ENCODE measurements at regions not wholly inside any gene's neighbourhood (a gene's known extent, or its start where the extent isn't known, plus 50 kb on each side); places are given as distances from the start of the nearest gene placed in this dataset.

GRCh38 chr3:94429517-94429916 is 366.7 kb downstream of the NSUN3 start:
- Histone ChIP-seq H3K4me1 (ENCODE audit: control insufficient read depth in 2 of 2, insufficient read depth in 2 of 2, low read length in 2 of 2) (no peaks in the 10 kb centered on the region), H2AFZ (ENCODE audit: insufficient read depth, low read depth, low read length, poor library complexity, severe bottlenecking) (no peak overlapping the region), H3K36me3 (replicated peaks in 1 of 2; ENCODE audit: control extremely low read depth in 1 of 2, control insufficient read depth in 1 of 2, extremely low read depth in 1 of 2, insufficient read depth in 2 of 2, low read length in 1 of 2) (no peaks in the 10 kb centered on the region), H3K79me2 (ENCODE audit: control insufficient read depth, insufficient read depth, low read length) (no peaks in the 10 kb centered on the region), H3K4me2 (replicated peaks; ENCODE audit: low read depth, low read length, poor library complexity, severe bottlenecking) (no peak overlapping the region), H3K27ac (ENCODE audit: low read length in 2 of 2) (no peak overlapping the region), H3K9me3 (ENCODE audit: control extremely low read depth in 1 of 3, control insufficient read depth in 2 of 3, insufficient read depth in 1 of 3, low read length in 2 of 3) (peaks cover 0 to 6% (median 0%) of the 10 kb centered on the region in 3 donors), H4K20me1 (ENCODE audit: control insufficient read depth, insufficient read depth, low read length, poor library complexity, severe bottlenecking) (no peaks in the 10 kb centered on the region), H3K4me3 (ENCODE audit: control extremely low read depth in 1 of 5, extremely low read depth in 1 of 5, insufficient read depth in 1 of 5, low read depth in 2 of 5, low read length in 4 of 5) (no peak overlapping the region), H3K27me3 (replicated peaks in 1 of 4; ENCODE audit: control extremely low read depth in 1 of 4, control insufficient read depth in 3 of 4, insufficient read depth in 4 of 4, low read length in 3 of 4) (no peaks in the 10 kb centered on the region), H3K9ac (ENCODE audit: low read length) (no peak overlapping the region)
- ChIA-PET POLR2A (no interaction called here), CTCF (no interaction called here)
- H3K4me3 Mint-ChIP-seq = no peak overlapping the region
- no peak overlapping the region for H3K27ac Mint-ChIP-seq
- ATAC-seq (ENCODE audit: low read depth) (no peak), DNase-seq (no peak)
- TF ChIP-seq CTCF (IDR thresholded peaks at IDR 0.05) (no peak), EZH2 (IDR thresholded peaks at IDR 0.05; ENCODE audit: borderline replicate concordance, insufficient read depth, low read depth, low read length, poor library complexity, severe bottlenecking) (no peak)
- no peaks in the 10 kb centered on the region for H3K27me3 Mint-ChIP-seq
- H3K9me3 Mint-ChIP-seq (ENCODE audit: insufficient read depth) = peaks cover 5% of the 10 kb centered on the region
- H3K4me1 Mint-ChIP-seq = no peaks in the 10 kb centered on the region
- intact Hi-C loops (cut with micrococcal nuclease) = no loop called here

DNA sequence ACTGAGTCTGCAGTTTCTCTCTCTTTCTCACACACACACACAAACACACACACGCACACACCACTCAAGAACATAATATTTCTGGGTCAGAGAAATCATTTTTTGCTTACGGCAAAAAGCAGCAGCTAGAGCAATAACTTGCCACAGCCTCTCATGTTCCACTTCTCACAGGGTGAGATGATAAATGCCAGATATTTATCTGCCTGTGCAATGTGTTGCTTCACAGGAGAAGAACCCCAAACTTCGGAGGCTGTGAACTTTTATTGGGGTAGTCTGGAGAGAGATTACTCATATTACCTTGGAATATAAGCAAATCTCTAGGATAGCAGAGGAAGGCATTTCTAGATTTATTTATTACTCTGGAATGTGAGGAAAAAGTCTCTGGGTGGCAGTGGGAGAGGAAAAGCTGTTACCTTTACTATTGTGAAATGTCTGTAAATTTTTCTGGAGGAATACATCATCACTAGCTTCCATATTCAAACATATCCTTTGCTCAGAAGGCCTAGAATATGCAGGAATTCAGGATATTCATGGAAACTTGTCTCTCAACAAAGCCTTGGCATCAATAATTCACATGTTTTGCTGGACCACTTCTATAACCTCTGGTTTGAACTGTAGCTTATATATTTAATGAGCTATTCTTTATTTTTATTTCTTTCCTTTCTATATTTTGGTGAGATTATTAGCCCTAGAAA is 369.2 kb downstream of the NSUN3 start:
- H3K4me3 ChIP-seq (ENCODE audit: control extremely low read depth in 1 of 5, extremely low read depth in 1 of 5, insufficient read depth in 1 of 5, low read depth in 2 of 5, low read length in 4 of 5) = no peak overlapping the region
- H3K4me2 ChIP-seq (replicated peaks; ENCODE audit: low read depth, low read length, poor library complexity, severe bottlenecking) = no peak overlapping the region
- H3K4me1 ChIP-seq (ENCODE audit: control insufficient read depth in 2 of 2, insufficient read depth in 2 of 2, low read length in 2 of 2) = no peaks in the 10 kb centered on the region
- H3K4me1 Mint-ChIP-seq = no peaks in the 10 kb centered on the region
- H4K20me1 ChIP-seq (ENCODE audit: control insufficient read depth, insufficient read depth, low read length, poor library complexity, severe bottlenecking) = no peaks in the 10 kb centered on the region
- no peaks in the 10 kb centered on the region for H3K79me2 ChIP-seq (ENCODE audit: control insufficient read depth, insufficient read depth, low read length)
- no peak overlapping the region for H3K27ac Mint-ChIP-seq
- H2AFZ ChIP-seq (ENCODE audit: insufficient read depth, low read depth, low read length, poor library complexity, severe bottlenecking) = no peak overlapping the region
- H3K36me3 ChIP-seq (replicated peaks in 1 of 2; ENCODE audit: control extremely low read depth in 1 of 2, control insufficient read depth in 1 of 2, extremely low read depth in 1 of 2, insufficient read depth in 2 of 2, low read length in 1 of 2) = no peaks in the 10 kb centered on the region
- ATAC-seq (ENCODE audit: low read depth) (no peak), DNase-seq (no peak)
- intact Hi-C loops (cut with micrococcal nuclease) = no loop called here
- no peak overlapping the region for H3K27ac ChIP-seq (ENCODE audit: low read length in 2 of 2)
- no peak overlapping the region for H3K9ac ChIP-seq (ENCODE audit: low read length)
- H3K9me3 Mint-ChIP-seq (ENCODE audit: insufficient read depth) = peaks cover 2% of the 10 kb centered on the region
- POLR2A ChIA-PET = no interaction called here
- no peaks in the 10 kb centered on the region for H3K9me3 ChIP-seq (ENCODE audit: control extremely low read depth in 1 of 3, control insufficient read depth in 2 of 3, insufficient read depth in 1 of 3, low read length in 2 of 3)
- CTCF ChIA-PET = no interaction called here
- H3K4me3 Mint-ChIP-seq = no peak overlapping the region
- no CpG with 5 or more reads among the region's 3 CpGs for WGBS (ENCODE audit: insufficient coverage)
- H3K27me3 ChIP-seq (replicated peaks in 1 of 4; ENCODE audit: control extremely low read depth in 1 of 4, control insufficient read depth in 3 of 4, insufficient read depth in 4 of 4, low read length in 3 of 4) = no peaks in the 10 kb centered on the region
- no peaks in the 10 kb centered on the region for H3K27me3 Mint-ChIP-seq
- TF ChIP-seq CTCF (IDR thresholded peaks at IDR 0.05) (no peak), EZH2 (IDR thresholded peaks at IDR 0.05; ENCODE audit: borderline replicate concordance, insufficient read depth, low read depth, low read length, poor library complexity, severe bottlenecking) (no peak)

Data from B cell (primary cell).